ENCODE measurements at regions not wholly inside any gene's neighbourhood (a gene's known extent, or its start where the extent isn't known, plus 50 kb on each side); places are given as distances from the start of the nearest gene placed in this dataset.

DNA sequence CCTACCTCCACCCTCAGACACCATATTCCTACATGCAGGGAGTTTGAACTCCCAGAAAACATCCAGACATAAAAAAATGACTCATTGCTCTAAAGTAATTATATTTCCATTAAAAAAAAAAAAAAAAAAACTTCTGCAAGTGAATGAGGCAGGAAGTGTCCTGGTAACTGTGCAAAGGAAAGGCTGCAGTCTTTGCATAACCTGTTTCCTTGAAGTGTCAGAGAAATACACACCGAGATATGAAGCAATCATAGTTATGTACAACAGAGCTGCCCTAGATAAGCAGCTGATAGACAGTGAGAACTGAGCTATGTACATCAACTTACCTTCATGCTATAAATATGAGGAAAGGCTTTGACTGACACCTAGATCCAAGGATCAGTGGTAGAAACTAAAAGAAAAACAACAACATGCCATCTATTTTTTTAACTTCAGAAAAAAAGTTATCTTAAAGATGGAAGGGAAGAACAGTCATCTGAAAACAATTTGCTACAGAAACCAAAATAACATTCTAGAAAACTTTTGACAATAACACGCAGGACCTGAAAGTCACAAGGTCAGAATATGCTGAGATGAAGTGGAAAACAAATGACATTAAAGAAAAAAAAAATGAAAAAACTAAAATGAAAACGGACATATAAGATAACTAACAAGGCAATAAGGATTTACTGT is 263.2 kb downstream of the SEC23A start:
- DNase-seq: no peak

GRCh38 chr14:38838979-38839323 is 264.1 kb downstream of the SEC23A start:
- no peak for DNase-seq

- no peak for DNase-seq
Measured at GRCh38 chr14:38838049-38838978, 264.7 kb downstream of the SEC23A start.

DNA sequence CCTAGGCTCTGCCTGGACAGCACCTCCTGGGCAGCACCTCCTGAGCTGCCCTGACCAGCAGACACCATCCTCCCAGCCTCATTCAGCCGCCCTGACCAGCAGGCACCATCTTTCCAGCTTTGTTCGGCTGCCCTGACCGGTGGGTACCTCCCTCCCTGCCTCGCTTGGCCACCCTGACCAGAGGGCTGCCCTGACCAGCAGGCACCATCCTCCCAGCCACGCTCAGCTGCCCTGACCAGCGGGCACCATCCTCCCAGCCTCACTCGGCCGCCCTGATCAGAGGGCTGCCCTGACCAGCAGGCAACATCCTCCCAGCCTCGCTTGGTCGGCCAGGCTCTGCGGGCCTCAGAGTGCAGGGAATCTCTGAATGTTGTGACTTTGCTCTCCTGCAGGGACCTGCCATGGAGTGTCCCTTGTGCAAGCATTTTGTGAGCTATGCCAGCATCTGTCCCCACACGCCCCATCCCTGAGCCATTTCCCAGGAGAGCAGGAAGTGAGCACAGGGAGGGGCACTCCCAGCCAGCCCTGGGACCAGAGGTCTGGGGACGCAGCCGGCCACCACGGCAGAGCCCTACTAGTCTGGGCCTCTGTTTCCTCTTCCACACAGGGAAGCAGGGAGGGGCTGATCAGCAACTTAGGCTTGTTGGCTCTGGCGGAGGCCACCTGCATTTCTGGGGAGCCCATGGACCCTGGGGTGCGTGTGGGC is 265.5 kb downstream of the SEC23A start:
- DNase-seq: no peak

GRCh38 chr14:38836539-38836938 is 266.5 kb downstream of the SEC23A start:
- DNase-seq: no peak

DNA sequence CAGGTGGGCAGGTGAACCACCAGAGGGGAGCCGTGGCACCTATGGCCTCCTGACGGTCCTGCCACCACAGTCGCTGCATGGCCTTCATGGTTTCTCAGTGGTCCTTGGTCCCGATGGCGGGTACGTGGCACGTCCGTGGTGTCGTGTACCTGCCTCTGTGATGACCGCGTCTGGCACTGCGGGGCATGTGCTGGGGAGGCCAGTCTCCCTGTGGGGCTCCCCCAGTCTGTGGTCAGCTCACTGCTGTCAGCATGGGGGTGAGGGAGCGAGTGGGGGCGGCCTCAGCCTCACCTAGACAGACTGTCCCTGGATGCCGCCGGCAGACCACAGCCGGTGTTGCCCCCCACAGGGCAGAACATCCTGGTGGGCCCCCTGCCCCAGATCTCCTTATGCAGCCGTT is 267.2 kb downstream of the SEC23A start:
- DNase-seq: no peak

DNA sequence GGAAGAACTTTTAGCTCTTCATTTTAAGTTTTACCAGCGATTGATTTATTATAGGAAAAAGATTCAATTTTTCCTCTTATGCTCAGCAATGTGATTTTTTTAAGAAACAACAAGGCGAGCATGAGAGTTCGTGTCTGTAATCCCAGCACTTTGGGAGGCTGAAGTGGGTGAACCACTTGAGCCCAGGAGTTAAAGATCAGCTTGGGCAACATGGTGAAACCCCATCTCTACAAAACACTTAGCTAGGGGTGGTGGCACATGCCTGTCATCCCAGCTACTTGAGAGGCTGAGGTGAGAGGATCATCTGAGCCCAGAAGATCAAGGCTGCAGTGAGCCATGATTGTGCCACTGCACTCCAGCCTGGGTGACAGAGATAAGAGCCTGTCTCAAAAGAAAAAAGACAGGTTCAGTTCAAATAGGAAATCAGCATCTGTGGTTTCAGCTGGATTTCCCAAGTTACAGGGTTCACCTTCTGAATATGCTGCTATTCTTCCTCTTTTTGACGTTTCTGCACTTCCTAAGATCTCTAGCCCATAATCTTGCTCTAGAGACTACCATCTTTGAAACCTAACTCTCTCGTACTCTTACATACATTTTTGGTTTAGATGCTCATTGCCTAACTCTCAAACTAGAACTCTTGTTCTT is 274.7 kb downstream of the SEC23A start:
- no peak for DNase-seq

DNA sequence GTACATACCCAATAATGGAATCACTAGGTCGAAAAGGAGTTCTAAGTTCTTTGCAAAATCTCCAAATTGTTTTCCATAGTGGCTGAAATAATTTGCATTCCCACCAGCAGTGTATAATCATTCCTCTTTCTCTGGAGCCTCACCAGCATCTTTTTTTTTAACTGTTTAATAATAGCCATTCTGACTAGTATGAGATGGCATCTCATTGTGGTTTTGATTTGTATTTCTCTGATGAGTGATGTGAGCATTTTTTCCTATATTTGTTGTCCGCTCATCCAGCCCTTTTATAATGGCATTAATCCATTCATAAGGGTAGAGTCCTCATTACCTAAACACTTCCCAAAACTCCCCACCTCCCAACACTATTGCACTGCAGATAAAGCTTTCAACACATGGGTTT is 278.3 kb downstream of the SEC23A start:
- no peak for DNase-seq

DNA sequence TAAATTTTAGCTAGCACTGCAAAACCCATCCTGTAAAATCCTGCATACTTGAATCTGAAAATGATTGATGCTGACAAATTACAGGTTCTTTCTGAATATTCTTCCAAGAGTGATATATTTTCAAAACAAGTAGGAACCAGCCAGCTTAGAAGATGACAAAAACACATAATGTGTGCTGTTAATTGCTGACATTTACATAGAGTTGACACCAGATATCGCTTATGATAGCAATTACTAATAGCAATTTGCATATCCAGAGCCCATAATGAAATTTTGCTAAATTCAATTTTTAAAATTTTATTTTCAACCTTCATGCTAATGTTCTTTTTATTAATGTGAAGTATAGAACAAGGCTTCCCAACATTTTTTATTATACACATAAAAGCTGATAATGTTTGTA is 284.5 kb downstream of the SEC23A start:
- no peak for DNase-seq

DNA sequence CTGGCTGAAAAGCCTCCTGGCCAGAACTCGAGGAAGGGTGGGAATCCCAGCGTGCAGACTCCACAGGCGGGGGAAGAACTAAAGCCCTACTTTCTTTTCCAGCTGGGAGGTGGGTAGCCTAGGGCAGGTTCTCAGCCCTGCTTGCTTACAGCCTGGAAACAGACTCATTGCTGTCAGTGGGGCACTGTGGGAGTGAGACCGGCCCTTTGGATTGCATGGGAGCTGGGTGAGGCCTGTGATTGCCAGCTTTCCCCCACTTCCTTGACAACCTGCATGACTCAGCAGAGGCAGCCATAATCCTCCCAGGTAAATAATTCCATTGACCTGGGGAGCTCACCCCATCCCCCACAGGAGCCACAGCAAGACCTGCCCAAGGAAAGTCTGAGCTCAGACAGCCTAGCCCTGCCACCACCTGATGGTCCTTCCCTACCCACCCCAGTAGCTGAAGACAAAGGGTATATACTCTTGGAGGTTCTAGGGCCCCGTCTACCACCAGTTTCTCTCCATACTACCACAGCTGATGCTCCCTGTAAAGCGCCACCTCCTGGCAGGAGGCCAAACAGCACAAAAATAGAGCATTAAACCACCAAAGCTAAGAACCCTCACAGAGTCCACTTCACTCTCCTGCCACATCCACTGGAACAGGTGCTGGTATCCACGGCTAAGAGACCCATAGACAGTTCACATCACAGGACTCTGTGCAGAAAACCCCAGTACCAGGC is 294.1 kb downstream of the SEC23A start:
- no peak for DNase-seq

- no peak for DNase-seq
Measured at GRCh38 chr14:38799671-38800070, 303.4 kb downstream of the SEC23A start.

- DNase-seq: no peak
Measured at GRCh38 chr14:38794677-38795076, 308.4 kb downstream of the SEC23A start.

- no peak for DNase-seq
Measured at GRCh38 chr14:38791862-38792261, 311.2 kb downstream of the SEC23A start.

DNA sequence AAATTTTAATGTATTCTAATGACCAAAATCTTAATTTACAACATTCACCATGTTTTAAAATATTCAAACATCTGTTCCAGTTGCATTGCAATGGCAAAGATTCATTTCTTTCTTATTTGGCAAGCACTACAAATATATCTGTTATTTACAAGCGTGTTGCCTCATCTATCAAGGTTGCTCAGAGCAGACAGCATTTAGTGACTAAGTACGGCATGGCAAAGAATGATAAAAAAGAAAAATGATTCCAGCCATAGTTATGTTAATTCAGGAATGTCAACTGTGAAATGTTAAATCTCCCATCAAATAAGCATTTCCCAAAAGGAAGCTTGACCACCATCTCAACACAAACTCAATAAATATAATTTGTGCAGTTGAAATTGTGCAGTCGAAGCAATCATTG is 312.1 kb downstream of the SEC23A start:
- no peak for DNase-seq

- DNase-seq: no peak
Measured at GRCh38 chr14:38789805-38790204, 313.2 kb downstream of the SEC23A start.

GRCh38 chr14:38788060-38788459 is 315.0 kb downstream of the SEC23A start:
- DNase-seq: no peak

- DNase-seq: no peak
Measured at GRCh38 chr14:38786921-38787320, 316.1 kb downstream of the SEC23A start.

DNA sequence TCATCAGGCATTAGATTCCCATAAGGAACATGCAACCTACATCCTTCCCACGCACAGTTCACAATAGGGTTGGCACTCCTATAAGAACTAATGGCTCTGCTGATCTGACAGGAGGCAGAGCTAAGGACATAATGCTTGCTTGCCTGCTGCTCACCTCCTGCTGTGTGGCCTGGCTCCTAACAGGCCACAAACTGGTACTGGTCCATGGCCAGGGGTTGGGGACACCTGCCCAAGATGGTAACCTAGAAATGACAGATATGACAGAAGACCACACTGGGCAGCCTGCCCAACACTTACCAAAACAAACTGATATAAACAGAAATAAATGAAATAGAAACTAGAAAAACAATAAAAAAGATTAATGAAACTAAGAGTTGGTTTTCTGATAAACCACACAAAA is 325.6 kb downstream of the SEC23A start:
- no peak for DNase-seq

GRCh38 chr14:38775986-38776385 is 327.0 kb downstream of the SEC23A start:
- DNase-seq: no peak

- no peak for DNase-seq
Measured at GRCh38 chr14:38774162-38774561, 328.9 kb downstream of the SEC23A start.

- DNase-seq: no peak
Measured at GRCh38 chr14:38770251-38770650, 332.8 kb downstream of the SEC23A start.

GRCh38 chr14:38762845-38763244 is 340.2 kb downstream of the SEC23A start:
- DNase-seq: no peak

DNA sequence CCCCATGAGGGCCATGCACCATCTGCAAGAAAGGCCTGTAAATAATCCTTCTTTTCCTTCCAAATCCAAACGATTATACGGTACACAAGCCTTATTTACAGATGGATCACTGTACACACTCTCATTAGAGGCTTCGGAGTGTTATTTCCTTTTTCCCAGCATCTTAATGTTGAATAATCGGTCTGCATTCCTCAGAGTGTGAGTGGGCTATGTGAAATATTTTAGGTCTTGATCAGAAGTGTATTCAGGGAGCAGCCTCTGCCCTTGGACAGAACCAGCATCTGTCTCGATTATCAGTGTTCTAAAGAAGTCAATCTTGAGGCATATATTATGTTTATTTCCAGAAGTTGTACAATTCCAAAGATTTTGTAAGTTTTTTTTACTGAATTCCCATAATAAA is 340.6 kb downstream of the SEC23A start:
- DNase-seq: peak; percentile 7
